ENCODE measurements at regions not wholly inside any gene's neighbourhood (a gene's known extent, or its start where the extent isn't known, plus 50 kb on each side); places are given as distances from the start of the nearest gene placed in this dataset.

DNA sequence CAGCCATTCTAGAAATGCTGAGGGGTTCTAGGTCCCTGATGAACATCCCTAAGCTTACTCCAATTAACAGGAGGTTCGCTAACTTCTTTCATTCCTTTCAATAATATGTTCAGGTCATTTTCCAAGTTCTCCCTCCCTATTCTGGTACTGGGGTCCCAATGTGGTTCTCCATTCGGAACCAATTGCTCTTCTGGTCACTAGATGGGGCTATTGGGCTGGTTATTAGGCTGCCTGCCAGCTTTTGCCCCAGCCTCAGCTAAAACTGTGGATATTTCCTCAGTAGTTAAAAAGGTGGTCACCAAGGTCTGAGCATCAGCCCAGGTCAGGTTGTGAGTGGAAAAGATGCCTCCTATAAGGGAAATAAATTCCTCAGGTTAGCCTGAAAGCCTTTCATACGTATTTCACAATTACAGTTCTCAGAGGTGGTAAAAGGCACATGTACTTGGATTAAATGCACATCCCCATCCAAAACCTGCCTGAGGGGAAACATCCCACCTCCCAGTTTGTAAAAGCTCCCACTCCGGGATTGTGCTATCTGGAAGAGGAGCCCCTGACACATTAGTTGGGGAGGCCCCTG, 161.1 kb upstream of the CCDC179 start:
- ATAC-seq (ENCODE audit: poor library complexity), result no peak
- no peak for DNase-seq
- intact Hi-C loops (cut with DNase I), result no loop called here

DNA sequence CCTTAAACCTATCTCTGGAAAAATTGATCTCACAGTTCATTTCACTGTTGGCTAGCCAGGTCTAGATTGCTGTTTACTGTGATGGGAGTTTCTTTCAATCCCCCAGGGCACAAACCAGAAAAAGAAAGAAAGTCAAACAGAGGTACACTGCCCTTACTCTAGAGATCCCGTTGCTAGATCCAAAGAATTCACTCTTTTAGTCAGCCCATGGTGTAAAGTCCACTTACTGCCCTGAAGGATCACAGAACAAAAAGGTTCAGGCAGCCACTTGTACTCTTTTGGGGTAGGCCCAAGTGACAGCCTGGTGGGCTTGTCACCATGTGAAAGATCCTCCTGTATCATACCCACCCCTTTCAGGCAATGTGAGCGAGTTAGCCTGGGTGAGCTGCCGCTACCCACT, 162.6 kb upstream of the CCDC179 start:
- DNase-seq (no peak), ATAC-seq (ENCODE audit: poor library complexity) (no peak)
- intact Hi-C loops (cut with DNase I), result no loop called here

- no peak for DNase-seq
- intact Hi-C loops (cut with DNase I), result no loop called here
Observed at GRCh38 chr11:23023319-23023718, 163.0 kb upstream of the CCDC179 start.

GRCh38 chr11:23041001-23041503, 180.8 kb upstream of the CCDC179 start:
- DNase-seq (no peak), ATAC-seq (ENCODE audit: poor library complexity) (no peak)
- intact Hi-C loops (cut with DNase I), result no loop called here

More at GRCh38 chr11:23023319-23023718, 163.0 kb upstream of the CCDC179 start:
- no peak for ATAC-seq (ENCODE audit: poor library complexity)

DNA sequence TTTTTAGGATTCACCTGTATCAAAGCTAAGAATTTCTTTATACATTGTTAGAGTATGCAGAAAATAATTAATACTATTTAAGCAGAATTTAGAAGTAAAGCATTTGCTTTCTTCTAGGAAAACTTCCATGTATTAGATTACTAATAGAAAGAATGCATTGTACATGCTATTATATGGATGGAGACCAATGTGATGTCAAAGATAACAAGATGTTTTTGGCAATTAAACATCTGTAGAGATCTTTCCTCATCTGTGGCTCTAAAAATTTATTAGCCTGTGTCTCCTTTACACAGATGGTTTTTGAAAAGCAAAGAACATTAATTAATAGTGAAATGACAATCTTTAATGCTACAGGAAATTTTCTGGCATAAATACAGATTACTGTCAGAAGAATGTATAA, 198.4 kb upstream of the CCDC179 start:
- intact Hi-C loops (cut with DNase I), result no loop called here
- DNase-seq, result no peak

GRCh38 chr11:23063276-23063675, 203.0 kb upstream of the CCDC179 start:
- intact Hi-C loops (cut with DNase I), result no loop called here
- ATAC-seq (ENCODE audit: poor library complexity), result no peak
- no peak for DNase-seq

More for the DNA sequence above, 198.4 kb upstream of the CCDC179 start:
- ATAC-seq (ENCODE audit: poor library complexity), result no peak

DNA sequence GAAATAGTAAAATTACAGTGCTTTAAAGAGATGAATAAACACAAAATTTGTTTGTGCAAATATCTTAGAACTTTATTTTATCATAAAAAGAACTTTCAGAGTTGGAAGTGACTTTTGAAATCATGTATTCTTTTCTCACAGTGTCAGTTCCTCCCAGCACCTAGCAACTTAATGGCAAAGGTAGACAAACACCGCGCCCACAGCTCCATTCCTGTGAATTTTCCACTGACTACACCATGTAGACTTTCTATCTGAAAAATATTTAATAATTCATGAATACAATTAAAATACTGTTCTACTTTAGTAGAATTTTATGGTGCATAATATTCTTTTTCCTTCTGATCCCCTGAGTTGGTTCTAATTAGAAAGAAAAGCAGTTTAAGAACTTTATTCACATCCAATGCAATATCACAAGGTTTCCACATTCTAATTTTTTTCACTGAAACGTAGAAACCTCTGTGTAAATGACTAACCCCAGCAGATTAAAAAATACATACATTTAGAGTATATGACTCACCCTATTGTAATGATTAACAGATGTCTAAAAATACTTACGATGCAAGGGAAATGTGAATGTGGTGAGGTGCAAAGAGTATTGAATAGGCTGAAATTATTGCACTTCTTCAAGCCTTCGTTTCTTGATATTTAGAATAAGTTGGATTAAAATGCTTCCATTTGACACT, 218.2 kb upstream of the CCDC179 start:
- intact Hi-C loops (cut with DNase I), result no loop called here
- no peak for DNase-seq
- ATAC-seq (ENCODE audit: poor library complexity), result no peak

DNA sequence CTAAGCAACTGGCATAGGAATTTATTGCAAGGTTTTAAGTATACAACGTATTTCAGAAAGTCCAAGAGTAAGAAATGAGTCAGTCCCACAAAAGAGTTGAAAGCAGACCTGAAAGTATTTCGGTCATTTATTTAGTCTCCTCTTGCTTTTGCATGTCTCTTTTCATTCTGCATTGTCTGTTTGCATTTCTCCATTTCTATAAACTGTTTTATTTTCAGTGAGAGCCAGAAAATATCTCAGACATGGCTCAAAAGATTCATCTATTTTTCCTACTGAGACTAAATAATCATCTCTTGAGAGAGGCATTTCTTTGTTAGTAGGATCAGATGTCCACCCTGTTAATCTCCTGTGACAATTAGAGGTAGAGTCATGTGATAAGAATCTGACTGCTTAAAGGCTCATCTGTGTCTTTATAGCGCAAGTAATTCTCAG, 219.1 kb upstream of the CCDC179 start:
- DNase-seq, result no peak
- ATAC-seq (ENCODE audit: poor library complexity), result no peak
- intact Hi-C loops (cut with DNase I), result no loop called here

DNA sequence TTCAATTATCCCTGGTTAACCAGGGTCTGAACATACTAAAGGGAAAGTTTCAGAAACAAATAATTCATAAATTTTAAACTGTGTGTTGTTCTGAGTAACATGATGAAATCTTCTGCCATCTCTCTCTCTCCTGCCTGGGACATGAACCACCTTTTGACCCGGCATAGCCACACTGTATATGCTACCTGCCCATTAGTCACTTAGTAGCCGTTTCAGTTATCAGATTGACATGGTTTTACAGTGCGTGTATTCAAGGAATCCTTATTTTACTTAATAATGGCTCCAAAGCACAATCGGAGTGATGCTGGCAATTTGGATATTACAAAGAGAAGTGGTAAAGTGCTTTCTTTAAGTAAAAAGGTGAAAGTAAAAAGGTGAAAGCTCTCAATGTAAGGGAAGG, 227.1 kb upstream of the CCDC179 start:
- ATAC-seq (ENCODE audit: poor library complexity) (no peak), DNase-seq (no peak)
- intact Hi-C loops (cut with DNase I), result no loop called here

GRCh38 chr11:23090659-23091058, 230.4 kb upstream of the CCDC179 start:
- ATAC-seq (ENCODE audit: poor library complexity), result peak; percentile 91
- intact Hi-C loops (cut with DNase I), result no loop called here

DNA sequence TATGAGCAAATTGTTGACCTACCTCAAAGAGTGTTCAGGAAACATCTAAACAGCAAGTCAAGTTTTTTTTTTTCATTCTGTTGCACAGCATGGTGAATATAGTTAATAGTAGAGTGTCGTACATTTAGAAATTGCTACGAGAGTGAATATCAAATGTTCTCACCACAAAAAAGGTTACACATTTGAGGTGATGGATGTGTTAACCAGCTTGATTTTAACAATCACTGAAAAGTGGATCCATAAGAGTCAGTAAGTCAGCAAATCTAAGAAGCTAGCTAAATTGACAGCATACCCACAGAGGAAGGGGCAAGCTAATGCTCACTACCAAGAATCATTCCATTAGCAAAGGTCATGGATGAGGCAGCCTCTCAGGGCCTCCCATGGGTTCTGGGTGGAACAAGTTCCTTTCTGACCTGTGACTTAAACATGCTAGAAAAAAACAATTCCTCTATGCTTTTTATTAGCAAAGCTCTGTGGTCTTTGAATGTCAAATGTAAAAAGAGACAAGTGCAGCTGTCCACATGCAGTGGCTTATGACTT, 235.4 kb upstream of the CCDC179 start:
- ATAC-seq (ENCODE audit: poor library complexity) (no peak), DNase-seq (no peak)
- intact Hi-C loops (cut with DNase I), result no loop called here

More at GRCh38 chr11:23090659-23091058, 230.4 kb upstream of the CCDC179 start:
- no peak for DNase-seq

DNA sequence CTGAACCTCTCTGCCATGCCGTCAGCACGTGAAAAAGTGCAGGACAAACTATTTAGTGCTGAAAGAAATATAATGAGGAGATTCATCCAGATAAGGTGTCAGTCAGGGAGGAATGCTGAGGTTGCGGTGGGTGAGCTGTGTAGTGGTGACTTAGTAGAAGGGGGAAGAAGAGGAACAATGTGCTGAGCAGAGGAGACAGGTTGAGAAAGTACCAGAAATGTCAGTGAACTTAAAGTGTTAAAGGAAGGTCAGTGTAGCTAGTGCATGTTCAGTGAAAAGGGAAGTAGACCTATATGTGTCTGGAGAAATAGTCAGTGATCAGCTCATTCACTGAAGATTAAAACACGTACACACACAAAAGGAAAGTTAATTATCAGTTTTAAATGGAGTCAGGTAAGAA, 237.6 kb upstream of the CCDC179 start:
- no peak for ATAC-seq (ENCODE audit: poor library complexity)
- intact Hi-C loops (cut with DNase I), result no loop called here

GRCh38 chr11:23099256-23099655, 239.0 kb upstream of the CCDC179 start:
- DNase-seq (no peak), ATAC-seq (ENCODE audit: poor library complexity) (no peak)
- intact Hi-C loops (cut with DNase I), result no loop called here

More for the DNA sequence above, 237.6 kb upstream of the CCDC179 start:
- DNase-seq, result no peak

DNA sequence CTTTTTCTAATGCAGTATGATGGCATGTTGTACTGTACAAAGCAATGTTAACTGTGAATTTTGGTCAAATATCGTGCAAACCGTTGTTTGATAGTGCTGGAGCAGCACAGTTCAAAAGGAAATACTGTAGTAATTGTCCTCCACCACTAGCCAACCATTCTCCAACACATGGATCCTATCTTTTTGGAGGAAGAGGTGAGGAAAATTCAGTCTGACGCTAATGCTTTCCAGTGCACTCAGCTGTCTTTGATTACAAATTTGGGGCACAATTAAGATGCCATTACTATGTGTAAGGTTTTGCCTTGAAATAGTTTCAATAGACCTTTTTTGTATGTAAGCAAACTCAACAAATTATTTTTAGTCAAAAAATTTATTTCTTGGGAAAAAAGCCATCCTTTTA, 240.5 kb upstream of the CCDC179 start:
- intact Hi-C loops (cut with DNase I), result no loop called here
- ATAC-seq (ENCODE audit: poor library complexity), result no peak

GRCh38 chr11:23103416-23103815, 243.1 kb upstream of the CCDC179 start:
- DNase-seq, result no peak
- intact Hi-C loops (cut with DNase I), result no loop called here
- ATAC-seq (ENCODE audit: poor library complexity), result no peak

More for the DNA sequence above, 240.5 kb upstream of the CCDC179 start:
- no peak for DNase-seq

- intact Hi-C loops (cut with DNase I), result no loop called here
- DNase-seq (no peak), ATAC-seq (ENCODE audit: poor library complexity) (no peak)
Observed at GRCh38 chr11:23111527-23111926, 251.3 kb upstream of the CCDC179 start.

DNA sequence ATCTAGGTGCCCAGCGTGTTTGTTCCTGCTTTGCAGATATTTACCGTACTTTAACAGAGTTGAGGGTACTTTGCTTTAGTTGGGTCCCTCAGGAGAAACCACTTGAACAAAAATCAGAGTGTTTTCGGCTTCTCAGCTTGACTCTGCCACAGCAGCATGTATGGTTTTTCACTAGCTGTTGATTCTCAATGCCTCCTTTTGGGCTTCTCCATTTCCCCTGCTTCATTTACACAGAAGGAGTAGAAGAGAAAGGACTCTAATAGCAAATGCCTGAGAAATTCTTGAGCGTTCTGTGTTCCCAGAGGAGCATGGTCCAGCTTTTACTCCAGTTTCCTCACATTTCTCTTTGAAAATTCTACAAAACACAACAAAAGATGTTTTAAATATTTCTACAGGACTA, 252.1 kb upstream of the CCDC179 start:
- intact Hi-C loops (cut with DNase I), result no loop called here
- no peak for ATAC-seq (ENCODE audit: poor library complexity)
- no peak for DNase-seq

GRCh38 chr11:23112987-23113886, 253.0 kb upstream of the CCDC179 start:
- ATAC-seq (ENCODE audit: poor library complexity) (peak; percentile 56), DNase-seq (no peak)
- intact Hi-C loops (cut with DNase I), result no loop called here

DNA sequence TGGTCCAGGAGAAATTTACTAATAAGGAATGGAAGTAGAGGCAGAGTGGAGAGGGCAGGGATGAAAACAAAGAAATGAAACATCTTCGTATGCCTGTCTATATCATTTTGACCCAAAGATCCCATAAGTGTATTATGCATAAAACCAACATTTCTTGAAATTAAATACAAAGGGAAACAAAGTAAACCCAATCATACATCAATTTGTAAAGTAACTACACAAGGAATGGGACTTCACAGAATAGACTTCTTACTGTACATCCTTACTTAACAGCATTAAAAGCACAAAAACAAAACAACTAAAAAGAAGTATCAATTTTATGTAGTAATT, 253.6 kb upstream of the CCDC179 start:
- ATAC-seq (ENCODE audit: poor library complexity) (no peak), DNase-seq (no peak)
- intact Hi-C loops (cut with DNase I), result no loop called here

Data from Right ventricle myocardium superior (tissue), 1 donor.